Peyer's patch (tissue), 4 donors: ENCODE measurements at regions not wholly inside any gene's neighbourhood (a gene's known extent, or its start where the extent isn't known, plus 50 kb on each side); places are given as distances from the start of the nearest gene placed in this dataset.

Experiments used
- DNase-seq, 3 donors: peaks; one replicate each; pipeline ENCODE4 v3.0.0-alpha.2; 2017 to 2019
- H3K27ac ChIP-seq, 4 donors: fragments of 200-600 bp; sonication (generic); one replicate each; pipeline ENCODE4 v1.5.1; 2016 to 2019
- H3K27me3 ChIP-seq, 2 donors: fragments of 200-600 bp; sonication (generic); one replicate each; pipeline ENCODE4 v1.5.1; 2019
- H3K36me3 ChIP-seq, 3 donors: fragments of 200-600 bp; sonication (generic); one replicate each; pipeline ENCODE4 v1.5.1; 2016 to 2019
- H3K4me1 ChIP-seq, 4 donors: fragments of 200-600 bp; sonication (generic); one replicate each; pipeline ENCODE4 v1.5.1; 2016 to 2019
- H3K4me3 ChIP-seq, 4 donors: fragments of 200-600 bp; sonication (generic); 1 replicate in 3 of 4; 2 replicates in 1 of 4; pipeline ENCODE4 v1.5.1; 2016 to 2019; ENCODE audit warnings: mild to moderate bottlenecking in 1 of 4
- H3K9me3 ChIP-seq, 4 donors: fragments of 200-600 bp; sonication (generic); one replicate each; pipeline ENCODE4 v1.5.1; 2016 to 2019; ENCODE audit warnings: mild to moderate bottlenecking in 1 of 4
- CTCF ChIP-seq, 6 experiments: fragments of 450-650 bp in 4 of 6; fragments of 200-600 bp in 2 of 6; sonication (generic) in 1 of 6; IDR thresholded peaks; one replicate each; pipeline ENCODE4 v1.5.1; 2017 to 2019; ENCODE audit warnings: antibody characterized with exemption in 6 of 6, mild to moderate bottlenecking in 3 of 6, moderate library complexity in 1 of 6
- POLR2A ChIP-seq, 2 donors: fragments of 450-650 bp; IDR thresholded peaks; one replicate each; pipeline ENCODE4 v1.5.1; 2017; ENCODE audit warnings: antibody characterized with exemption in 2 of 2, mild to moderate bottlenecking in 2 of 2, moderate library complexity in 2 of 2

GRCh38 chr7:113784316-113784715 is 134.5 kb downstream of the PPP1R3A start:
- no peak for DNase-seq
- Histone ChIP-seq H3K27me3 (no peaks in the 10 kb centered on the region), H3K27ac (no peak overlapping the region), H3K4me3 (no peak overlapping the region), H3K9me3 (no peaks in the 10 kb centered on the region), H3K36me3 (no peaks in the 10 kb centered on the region), H3K4me1 (no peaks in the 10 kb centered on the region)
- no peak for TF ChIP-seq CTCF (IDR thresholded peaks at IDR 0.05)
- no peak for TF ChIP-seq POLR2A (IDR thresholded peaks at IDR 0.05)

GRCh38 chr7:113783403-113783802 is 135.4 kb downstream of the PPP1R3A start:
- H3K36me3 ChIP-seq: no peaks in the 10 kb centered on the region

GRCh38 chr7:113775804-113776203 is 143.0 kb downstream of the PPP1R3A start:
- no peaks in the 10 kb centered on the region for H3K27me3 ChIP-seq
- no peaks in the 10 kb centered on the region for H3K4me1 ChIP-seq
- no peaks in the 10 kb centered on the region for H3K36me3 ChIP-seq
- DNase-seq: no peak
- TF ChIP-seq CTCF (IDR thresholded peaks at IDR 0.05) (no peak), POLR2A (IDR thresholded peaks at IDR 0.05) (no peak)
- no peak overlapping the region for H3K4me3 ChIP-seq
- no peak overlapping the region for H3K27ac ChIP-seq
- H3K9me3 ChIP-seq: no peaks in the 10 kb centered on the region

More at GRCh38 chr7:113783403-113783802, 135.4 kb downstream of the PPP1R3A start:
- Histone ChIP-seq H3K4me3 (no peak overlapping the region), H3K9me3 (no peaks in the 10 kb centered on the region), H3K27me3 (no peaks in the 10 kb centered on the region), H3K27ac (no peak overlapping the region), H3K4me1 (no peaks in the 10 kb centered on the region)
- no peak for TF ChIP-seq CTCF (IDR thresholded peaks at IDR 0.05)
- no peak for TF ChIP-seq POLR2A (IDR thresholded peaks at IDR 0.05)
- DNase-seq: no peak

GRCh38 chr7:113775401-113775800 is 143.4 kb downstream of the PPP1R3A start:
- H3K36me3 ChIP-seq: no peaks in the 10 kb centered on the region
- no peak overlapping the region for H3K4me3 ChIP-seq
- no peaks in the 10 kb centered on the region for H3K9me3 ChIP-seq
- TF ChIP-seq POLR2A (IDR thresholded peaks at IDR 0.05) (no peak), CTCF (IDR thresholded peaks at IDR 0.05) (no peak)
- H3K27ac ChIP-seq: no peak overlapping the region
- no peaks in the 10 kb centered on the region for H3K4me1 ChIP-seq
- no peak for DNase-seq
- no peaks in the 10 kb centered on the region for H3K27me3 ChIP-seq

GRCh38 chr7:113774182-113774807 is 144.5 kb downstream of the PPP1R3A start:
- TF ChIP-seq CTCF (IDR thresholded peaks at IDR 0.05) (peak in 5 of 6 experiments; percentile 21 to 63 (median 60)), POLR2A (IDR thresholded peaks at IDR 0.05) (no peak)
- H3K27me3 ChIP-seq: no peaks in the 10 kb centered on the region
- no peak for DNase-seq
- H3K36me3 ChIP-seq: no peaks in the 10 kb centered on the region
- H3K9me3 ChIP-seq: no peaks in the 10 kb centered on the region
- no peaks in the 10 kb centered on the region for H3K4me1 ChIP-seq
- no peak overlapping the region for H3K27ac ChIP-seq
- no peak overlapping the region for H3K4me3 ChIP-seq
